Neuronal stem cell (in vitro differentiated cells): ENCODE measurements at regions not wholly inside any gene's neighbourhood (a gene's known extent, or its start where the extent isn't known, plus 50 kb on each side); places are given as distances from the start of the nearest gene placed in this dataset.
A peak's percentile ranks its signal among the peaks of the same experiment; 100 is the strongest.

Experiments used
- DNase-seq: peaks from one replicate; pipeline ENCODE4 v3.0.0-alpha.2; 2013; ENCODE audit warnings: low spot score
- H2AFZ ChIP-seq: one replicate; pipeline ENCODE4 v1.6.1; 2013; ENCODE audit warnings: mild to moderate bottlenecking, low read length, inconsistent platforms
- H2AK5ac ChIP-seq: 2 replicates; pipeline ENCODE4 v1.6.1; 2013; ENCODE audit warnings: low read depth, mild to moderate bottlenecking, inconsistent platforms, low read length, moderate library complexity, mixed read lengths
- H2BK120ac ChIP-seq: 2 replicates; pipeline ENCODE4 v1.6.1; 2013; ENCODE audit warnings: low read depth, mild to moderate bottlenecking, inconsistent platforms, low read length, moderate library complexity, mixed read lengths
- H2BK12ac ChIP-seq: one replicate; pipeline ENCODE4 v1.6.1; 2013; ENCODE audit warnings: low read length, inconsistent platforms
- H2BK15ac ChIP-seq: 2 replicates; pipeline ENCODE4 v1.6.1; 2013; ENCODE audit warnings: mild to moderate bottlenecking, low read length, inconsistent platforms, mixed read lengths
- H2BK5ac ChIP-seq: one replicate; pipeline ENCODE4 v1.6.1; 2013; ENCODE audit warnings: inconsistent platforms, mild to moderate bottlenecking, low read length, moderate library complexity
- H3K14ac ChIP-seq: one replicate; pipeline ENCODE4 v1.6.1; 2013; ENCODE audit warnings: low read length, inconsistent platforms
- H3K18ac ChIP-seq: 2 replicates; pipeline ENCODE4 v1.6.1; 2013; ENCODE audit warnings: low read length, inconsistent platforms
- H3K23ac ChIP-seq: 2 replicates; pipeline ENCODE4 v1.6.1; 2013; ENCODE audit warnings: low read depth, mild to moderate bottlenecking, mixed read lengths, low read length, inconsistent platforms; ENCODE audit not compliant: poor library complexity
- H3K27ac ChIP-seq: replicated peaks from 3 replicates; pipeline ENCODE4 v1.5.1; 2013; ENCODE audit warnings: low read length, inconsistent platforms
- H3K27me3 ChIP-seq, 3 experiments: 2 replicates each; pipeline ENCODE4 v1.6.1; 2013; ENCODE audit warnings: low read length in 3 of 3, mild to moderate bottlenecking in 2 of 3, inconsistent platforms in 1 of 3, low read depth in 1 of 3, mixed read lengths in 1 of 3, moderate library complexity in 1 of 3; ENCODE audit not compliant: control insufficient read depth in 3 of 3, insufficient read depth in 3 of 3
- H3K36me3 ChIP-seq, 2 donors: replicated peaks in 1 of 2; 2 replicates each; pipeline ENCODE4 v1.6.1; 2013; ENCODE audit warnings: low read length in 2 of 2; ENCODE audit not compliant: control insufficient read depth in 2 of 2, insufficient read depth in 2 of 2
- H3K4ac ChIP-seq: 2 replicates; pipeline ENCODE4 v1.6.1; 2013; ENCODE audit warnings: inconsistent platforms, mild to moderate bottlenecking, low read length, moderate library complexity
- H3K4me1 ChIP-seq, 2 donors: 1 replicate in 1 of 2; 2 replicates in 1 of 2; pipeline ENCODE4 v1.6.1; 2013; ENCODE audit warnings: low read length in 2 of 2, low read depth in 1 of 2; ENCODE audit not compliant: control insufficient read depth in 2 of 2, insufficient read depth in 1 of 2
- H3K4me2 ChIP-seq: one replicate; pipeline ENCODE4 v1.6.1; 2013; ENCODE audit warnings: mild to moderate bottlenecking, low read length, inconsistent platforms; ENCODE audit not compliant: insufficient read depth, poor library complexity, severe bottlenecking
- H3K4me3 ChIP-seq, 2 donors: 2 replicates each; pipeline ENCODE4 v1.5.1; 2013; ENCODE audit warnings: low read length in 2 of 2, mild to moderate bottlenecking in 2 of 2, inconsistent platforms in 1 of 2, moderate library complexity in 1 of 2
- H3K79me1 ChIP-seq: one replicate; pipeline ENCODE4 v1.6.1; 2013; ENCODE audit warnings: low read depth, mild to moderate bottlenecking, inconsistent platforms, low read length, moderate library complexity
- H3K9ac ChIP-seq: one replicate; pipeline ENCODE4 v1.6.1; 2013; ENCODE audit warnings: mild to moderate bottlenecking, low read depth, low read length, inconsistent platforms; ENCODE audit not compliant: poor library complexity
- H3K9me3 ChIP-seq, 2 donors: replicated peaks in 1 of 2; 2 replicates each; pipeline versions ENCODE3 to v1.6.1; 2013; ENCODE audit warnings: low read length in 2 of 2, mild to moderate bottlenecking in 2 of 2, inconsistent platforms in 1 of 2, low read depth in 1 of 2, mixed read lengths in 1 of 2, moderate library complexity in 1 of 2; ENCODE audit not compliant: control insufficient read depth in 2 of 2, insufficient read depth in 1 of 2
- H4K8ac ChIP-seq: one replicate; pipeline ENCODE4 v1.6.1; 2013; ENCODE audit warnings: low read depth, mild to moderate bottlenecking, inconsistent platforms, low read length, moderate library complexity
- H4K91ac ChIP-seq: one replicate; pipeline ENCODE4 v1.6.1; 2013; ENCODE audit warnings: low read length, low read depth, mild to moderate bottlenecking, inconsistent platforms; ENCODE audit not compliant: poor library complexity
- WGBS, 2 donors: extraction: QIAGEN DNeasy Blood & Tissue Kit; methylation state at CpG; one replicate each; pipeline ENCODE4 v1.1.7; 2013; ENCODE audit warnings: missing lambda C conversion rate in 2 of 2, mixed read lengths in 1 of 2; ENCODE audit not compliant: insufficient read length in 2 of 2, insufficient replicate concordance in 1 of 2; ENCODE audit errors: extremely low coverage in 2 of 2; 5-methylcytosine and 5-hydroxymethylcytosine counted together

DNA sequence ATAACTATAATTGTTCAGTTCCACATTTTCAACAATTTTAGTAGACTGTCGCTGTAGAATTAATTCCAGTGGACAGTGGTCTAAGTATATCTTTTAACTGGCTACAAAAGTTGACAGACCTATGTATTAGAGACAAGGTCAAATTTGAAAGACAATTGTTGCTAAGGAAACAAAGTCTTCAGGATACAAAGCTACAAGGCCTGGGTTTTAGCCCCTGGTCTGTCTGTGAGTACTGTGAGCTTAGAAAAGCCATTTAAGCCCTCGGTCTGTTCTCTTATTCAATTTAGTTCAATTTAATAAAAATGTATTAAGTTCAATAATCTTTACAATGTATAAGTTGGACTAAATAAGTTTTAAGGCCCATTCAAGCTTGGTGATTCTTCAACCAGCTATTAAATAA lies 352.5 kb downstream of the HDGFL1 start:
- Histone ChIP-seq H2BK15ac (no peak overlapping the region), H2BK5ac (no peak overlapping the region), H3K4me2 (no peak overlapping the region), H3K9me3 (peaks cover 0 to 6% of the 10 kb centered on the region in 2 donors), H2AFZ (peak overlapping the region; percentile 50), H2BK120ac (no peak overlapping the region), H3K23ac (no peak overlapping the region), H3K14ac (no peak overlapping the region), H4K91ac (no peak overlapping the region), H3K79me1 (no peaks in the 10 kb centered on the region), H3K4ac (no peak overlapping the region), H3K27me3 (no peaks in the 10 kb centered on the region), H2BK12ac (no peak overlapping the region), H3K36me3 (no peaks in the 10 kb centered on the region), H4K8ac (no peak overlapping the region), H3K27ac (no peak overlapping the region), H3K18ac (no peak overlapping the region), H2AK5ac (no peak overlapping the region), H3K4me1 (peaks cover 0 to 40% of the 10 kb centered on the region in 2 donors), H3K4me3 (no peak overlapping the region), H3K9ac (no peak overlapping the region)
- no peak for DNase-seq
- no CpG with 5 or more reads among the region's 2 CpGs for WGBS, 2 donors

GRCh38 chr6:22925304-22925835 lies 356.0 kb downstream of the HDGFL1 start:
- no peak overlapping the region for H3K27ac ChIP-seq
- no CpG with 5 or more reads among the region's 2 CpGs for WGBS, 2 donors
- H3K4me2 ChIP-seq = no peak overlapping the region

GRCh38 chr6:22925920-22926789 lies 356.8 kb downstream of the HDGFL1 start:
- Histone ChIP-seq H3K36me3 (no peaks in the 10 kb centered on the region), H2AK5ac (no peak overlapping the region), H3K4me3 (no peak overlapping the region), H3K23ac (no peak overlapping the region), H4K91ac (no peak overlapping the region), H3K18ac (no peak overlapping the region), H2BK15ac (no peak overlapping the region), H3K79me1 (no peaks in the 10 kb centered on the region), H4K8ac (no peak overlapping the region), H3K4me1 (peaks cover 0 to 42% of the 10 kb centered on the region in 2 donors), H3K4me2 (no peak overlapping the region), H3K27me3 (no peaks in the 10 kb centered on the region), H3K14ac (no peak overlapping the region), H2BK5ac (no peak overlapping the region), H2BK120ac (no peak overlapping the region), H3K4ac (no peak overlapping the region), H3K9ac (no peak overlapping the region), H3K9me3 (no peaks in the 10 kb centered on the region), H2AFZ (peak overlapping the region; percentile 65), H2BK12ac (no peak overlapping the region), H3K27ac (no peak overlapping the region)
- no CpG with 5 or more reads among the region's 4 CpGs for WGBS, 2 donors
- no peak for DNase-seq

More at GRCh38 chr6:22925304-22925835, 356.0 kb downstream of the HDGFL1 start:
- H4K91ac ChIP-seq = no peak overlapping the region
- no peak for DNase-seq
- H2BK12ac ChIP-seq = no peak overlapping the region
- H3K14ac ChIP-seq = no peak overlapping the region
- peaks cover 0 to 45% of the 10 kb centered on the region in 2 donors for H3K4me1 ChIP-seq
- H3K4me3 ChIP-seq = no peak overlapping the region
- no peak overlapping the region for H2AK5ac ChIP-seq
- H3K36me3 ChIP-seq = no peaks in the 10 kb centered on the region
- no peak overlapping the region for H2BK120ac ChIP-seq
- H3K9me3 ChIP-seq = no peaks in the 10 kb centered on the region
- H2BK15ac ChIP-seq = no peak overlapping the region
- H4K8ac ChIP-seq = no peak overlapping the region
- H3K18ac ChIP-seq = no peak overlapping the region
- H3K23ac ChIP-seq = no peak overlapping the region
- H3K9ac ChIP-seq = no peak overlapping the region
- H3K79me1 ChIP-seq = no peaks in the 10 kb centered on the region
- H3K4ac ChIP-seq = no peak overlapping the region
- peak overlapping the region; percentile 54 for H2AFZ ChIP-seq
- no peak overlapping the region for H2BK5ac ChIP-seq
- no peaks in the 10 kb centered on the region for H3K27me3 ChIP-seq

DNA sequence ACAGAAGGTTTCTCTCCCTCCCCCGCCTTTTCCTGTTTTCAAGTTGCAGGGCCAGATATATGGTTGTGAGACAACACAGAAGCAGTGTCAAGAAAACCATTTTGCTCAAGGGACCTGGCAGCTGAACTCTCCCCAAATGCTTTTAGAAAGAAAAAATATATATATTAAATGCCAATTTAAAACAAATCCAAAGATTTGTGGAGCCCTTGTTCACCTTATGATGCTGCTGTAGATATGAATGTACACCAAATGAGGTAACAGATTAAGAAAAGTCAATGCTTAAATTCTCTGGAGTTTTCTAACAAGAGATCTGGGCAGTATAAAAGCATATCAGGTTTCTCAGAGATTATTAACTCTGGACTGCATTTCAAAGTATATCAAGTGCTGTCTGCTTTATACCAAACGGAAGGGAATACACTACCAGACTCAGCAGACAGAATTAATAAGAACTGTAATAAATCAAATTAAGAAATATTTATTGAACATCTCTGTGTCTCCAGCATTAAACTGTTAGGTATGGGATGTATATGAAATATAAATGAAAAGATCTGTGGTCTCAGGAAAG lies 357.5 kb downstream of the HDGFL1 start:
- DNase-seq = no peak
- Histone ChIP-seq H4K91ac (no peak overlapping the region), H3K9ac (no peak overlapping the region), H3K23ac (no peak overlapping the region), H3K79me1 (no peaks in the 10 kb centered on the region), H2AFZ (peak overlapping the region; percentile 65), H3K14ac (no peak overlapping the region), H3K4me3 (no peak overlapping the region), H3K36me3 (no peaks in the 10 kb centered on the region), H2BK15ac (no peak overlapping the region), H3K4me1 (peaks cover 0 to 38% of the 10 kb centered on the region in 2 donors), H3K18ac (no peak overlapping the region), H3K27ac (no peak overlapping the region), H3K27me3 (no peaks in the 10 kb centered on the region), H3K4ac (no peak overlapping the region), H2AK5ac (no peak overlapping the region), H2BK5ac (no peak overlapping the region), H2BK120ac (no peak overlapping the region), H4K8ac (no peak overlapping the region), H3K4me2 (no peak overlapping the region), H2BK12ac (no peak overlapping the region), H3K9me3 (no peaks in the 10 kb centered on the region)
- WGBS, 2 donors = no CpG with 5 or more reads among the region's 2 CpGs
